Fibroblast of gingiva (primary cell): ENCODE measurements at regions not wholly inside any gene's neighbourhood (a gene's known extent, or its start where the extent isn't known, plus 50 kb on each side); places are given as distances from the start of the nearest gene placed in this dataset.
"Not testable (repeated sequence)": the region's sequence is repeated elsewhere in the genome, so short reads cannot be mapped to it uniquely, and the experiment has no call there.

Experiments used
- DNase-seq: peaks from one replicate; pipeline ENCODE4 v3.0.0-alpha.2; 2011; ENCODE audit warnings: low read depth

DNA sequence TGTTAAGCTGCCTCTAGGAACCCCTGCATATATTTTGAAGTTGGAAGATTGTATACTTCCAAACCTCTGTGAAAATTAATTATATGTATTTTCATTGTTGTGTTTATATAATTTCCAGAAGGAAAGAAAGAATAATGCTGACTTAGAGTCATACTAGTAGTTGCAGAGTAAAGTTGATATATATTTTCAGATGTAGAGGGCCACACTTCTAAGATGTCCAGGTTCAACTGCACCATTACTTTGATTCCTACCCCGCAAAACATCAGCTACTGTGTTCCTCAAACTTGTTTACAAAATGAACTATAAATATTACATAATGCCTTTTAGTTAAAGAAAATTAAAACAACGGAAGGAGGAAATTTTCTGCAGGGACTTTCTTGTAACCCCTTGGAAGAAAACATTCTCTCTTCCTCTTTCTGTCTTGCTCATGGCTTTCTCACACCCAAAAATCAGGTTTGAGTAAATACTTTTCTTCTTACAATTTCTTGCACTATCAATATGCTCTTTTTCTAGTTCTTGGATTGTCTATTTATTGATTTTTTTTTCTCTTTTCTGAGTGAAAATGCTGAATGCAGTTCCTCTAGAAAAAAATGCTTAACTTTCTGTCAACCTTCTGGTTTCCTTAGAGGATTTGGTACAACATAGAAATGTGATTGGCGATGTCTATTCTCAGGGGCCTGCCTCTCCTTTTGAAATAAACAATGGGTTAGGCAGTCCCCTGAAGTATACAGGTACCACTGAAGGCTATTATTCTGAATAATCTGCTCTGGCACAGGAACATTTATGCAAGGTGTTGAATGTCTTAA is 867.8 kb downstream of the TTLL7 start:
- DNase-seq: no peak

- DNase-seq: no peak
These were observed 869.8 kb downstream of the TTLL7 start for GRCh38 chr1:83129107-83129506.

- no peak for DNase-seq
These were observed 873.5 kb downstream of the TTLL7 start for GRCh38 chr1:83125456-83125855.

DNA sequence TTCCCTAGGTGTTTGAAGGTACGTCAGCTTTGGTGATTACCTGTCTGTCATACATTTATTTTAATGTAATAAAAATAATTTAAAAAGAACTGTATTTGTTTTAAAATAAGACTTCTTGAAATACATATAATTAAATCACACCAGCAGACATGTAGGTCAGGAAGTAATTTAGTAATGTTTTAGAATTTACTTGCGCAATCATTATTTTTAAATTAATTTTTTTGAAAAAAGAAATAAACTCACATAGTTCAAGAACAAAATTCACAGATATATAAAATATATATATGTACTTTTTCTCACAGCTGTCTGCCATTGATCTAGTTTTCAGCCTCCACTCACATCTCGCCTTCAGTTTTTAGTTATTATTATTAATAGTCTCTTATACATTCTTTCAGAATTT is 875.9 kb downstream of the TTLL7 start:
- no peak for DNase-seq

GRCh38 chr1:83118472-83118871 is 880.5 kb downstream of the TTLL7 start:
- DNase-seq: no peak

DNA sequence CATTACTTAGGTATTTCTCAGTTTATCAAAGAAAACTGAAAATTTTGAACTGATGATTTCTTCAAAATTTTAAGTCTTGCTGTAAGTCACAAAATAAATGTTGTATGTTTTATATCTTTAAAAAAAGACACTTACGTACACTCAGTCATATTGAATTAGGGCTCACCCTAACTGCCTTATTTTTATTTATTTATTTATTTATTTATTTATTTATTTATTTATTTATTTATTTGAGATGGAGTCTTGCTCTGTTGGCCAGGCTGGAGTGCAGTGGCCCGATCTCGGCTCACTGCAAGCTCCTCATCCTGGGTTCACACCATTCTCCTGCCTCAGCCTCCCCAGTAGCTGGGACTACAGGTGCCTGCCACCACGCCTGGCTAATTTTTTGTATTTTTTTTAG is 881.9 kb downstream of the TTLL7 start:
- DNase-seq: not testable (repeated sequence)

GRCh38 chr1:83115785-83116184 is 883.1 kb downstream of the TTLL7 start:
- no peak for DNase-seq

DNA sequence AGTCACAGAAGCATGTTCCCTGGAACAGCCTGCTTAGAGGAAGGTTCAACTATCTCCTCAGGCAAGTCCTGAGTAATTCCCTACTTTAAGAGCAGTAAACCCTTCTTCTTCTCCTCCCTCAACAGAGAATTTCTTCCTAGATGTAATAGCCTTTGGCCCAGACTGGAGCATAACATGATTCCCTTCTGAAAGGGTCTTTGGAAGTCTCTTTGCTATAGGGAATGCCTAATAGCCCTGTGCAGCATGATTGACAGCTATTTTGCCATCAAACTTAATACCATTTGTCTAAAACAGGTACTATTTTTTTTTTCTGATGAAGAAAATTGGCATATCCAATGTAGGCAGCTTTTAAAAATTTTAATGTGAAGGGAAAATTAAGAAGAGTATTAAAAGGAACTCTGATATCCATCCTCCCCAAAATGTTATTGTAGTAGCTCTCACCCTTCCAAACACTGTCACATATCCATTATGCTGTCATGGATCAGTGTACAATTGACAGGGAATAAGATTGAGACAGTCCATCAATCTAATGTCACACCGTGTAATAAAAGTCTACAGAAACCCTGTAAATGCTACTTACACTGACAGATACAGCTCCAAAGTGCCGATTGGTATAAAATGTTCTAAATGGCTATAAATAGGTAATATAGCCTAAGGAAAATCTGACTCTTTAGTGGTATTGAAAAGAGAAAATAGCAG is 884.6 kb downstream of the TTLL7 start:
- no peak for DNase-seq

- DNase-seq: no peak
These were observed 885.3 kb downstream of the TTLL7 start for GRCh38 chr1:83113652-83114051.

DNA sequence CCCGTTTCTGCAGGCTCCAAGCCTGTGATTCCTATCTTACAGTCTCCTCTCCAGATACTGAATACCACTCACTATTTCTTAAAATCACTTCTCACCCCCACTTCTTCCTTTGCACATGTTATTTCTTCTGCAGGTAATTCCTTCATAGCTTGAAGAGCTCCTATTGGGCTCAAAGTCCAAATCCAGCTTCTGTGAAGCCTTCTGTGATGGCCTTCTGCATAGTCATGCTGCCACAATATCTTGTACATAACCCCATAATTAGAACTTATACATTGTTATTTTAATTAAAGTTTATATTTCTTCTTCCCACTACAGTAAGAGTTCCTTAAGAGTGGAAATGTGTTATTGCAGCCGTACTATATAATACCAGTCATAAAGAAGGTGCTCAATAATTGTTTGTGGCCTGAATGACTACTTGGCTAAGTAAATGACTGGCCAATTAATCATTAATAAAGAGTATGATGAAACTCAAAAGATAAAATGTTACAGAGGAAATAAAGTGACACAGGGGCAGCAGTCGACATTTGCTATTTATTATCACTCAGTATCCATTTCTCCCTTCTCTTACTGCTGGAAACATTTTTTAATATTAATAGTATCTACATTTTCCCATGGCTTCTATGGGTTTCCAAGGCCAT is 886.6 kb downstream of the TTLL7 start:
- DNase-seq: no peak

DNA sequence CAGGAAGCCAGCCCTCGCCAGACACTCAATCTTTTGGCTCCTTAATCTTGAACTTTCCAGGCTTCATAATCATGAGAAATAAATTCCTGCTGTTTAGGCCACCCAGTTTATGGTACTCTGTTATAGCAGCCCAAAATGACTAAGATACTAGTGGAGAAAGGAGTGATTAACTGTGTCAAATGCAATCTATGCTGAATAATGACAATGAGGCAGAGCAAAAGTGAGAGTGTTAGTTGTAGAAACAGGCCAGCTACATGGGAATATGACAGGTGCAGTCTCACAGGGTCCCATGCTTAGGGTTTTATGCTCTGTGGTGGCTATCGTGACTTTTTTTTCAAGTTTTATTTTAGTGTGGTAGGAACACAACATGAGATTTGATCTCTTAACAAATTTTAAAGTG is 888.8 kb downstream of the TTLL7 start:
- DNase-seq: no peak

GRCh38 chr1:83109692-83110091 is 889.2 kb downstream of the TTLL7 start:
- no peak for DNase-seq

DNA sequence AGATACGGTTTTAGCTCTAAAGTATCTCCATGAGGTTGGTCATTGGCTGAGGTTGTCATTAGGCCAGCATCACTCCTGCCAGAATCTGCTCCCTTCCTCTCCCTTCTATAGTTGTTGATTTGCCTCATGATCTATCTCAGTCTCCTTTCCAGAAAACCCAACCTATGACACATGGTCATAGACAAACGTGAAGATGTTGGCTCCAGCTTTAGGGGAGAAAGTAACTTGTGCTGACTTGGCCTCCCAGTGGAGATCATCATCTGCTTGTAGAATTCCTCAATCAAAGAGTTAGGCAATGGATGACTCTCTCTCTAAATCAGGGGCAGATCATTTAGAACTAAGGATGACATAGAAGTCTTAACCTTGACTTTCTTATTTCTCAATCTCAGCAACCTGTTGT is 894.4 kb downstream of the TTLL7 start:
- no peak for DNase-seq

- peak; percentile 2 for DNase-seq
These were observed 895.6 kb downstream of the TTLL7 start for GRCh38 chr1:83103341-83103740.

DNA sequence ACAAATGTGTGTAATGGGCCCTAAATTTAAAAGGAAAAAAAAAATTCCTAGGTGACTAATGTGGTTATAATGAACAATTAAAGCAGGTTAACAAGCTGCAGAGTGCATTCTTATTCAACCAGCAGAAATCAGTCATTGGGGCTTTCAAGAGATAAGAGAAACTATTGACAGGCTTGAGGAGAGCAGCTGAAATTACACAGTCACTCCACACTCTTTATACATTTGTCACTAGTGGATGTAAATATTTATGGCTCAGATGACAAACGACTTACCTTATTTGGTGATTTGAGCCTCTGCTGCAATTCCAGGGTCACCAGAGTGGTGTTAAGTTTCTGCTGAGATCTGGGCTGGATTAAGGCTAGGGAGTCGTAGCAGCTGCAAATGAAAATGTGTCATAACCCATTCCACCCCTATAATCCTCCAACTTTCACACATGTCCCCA is 896.3 kb downstream of the TTLL7 start:
- DNase-seq: peak; percentile 72

DNA sequence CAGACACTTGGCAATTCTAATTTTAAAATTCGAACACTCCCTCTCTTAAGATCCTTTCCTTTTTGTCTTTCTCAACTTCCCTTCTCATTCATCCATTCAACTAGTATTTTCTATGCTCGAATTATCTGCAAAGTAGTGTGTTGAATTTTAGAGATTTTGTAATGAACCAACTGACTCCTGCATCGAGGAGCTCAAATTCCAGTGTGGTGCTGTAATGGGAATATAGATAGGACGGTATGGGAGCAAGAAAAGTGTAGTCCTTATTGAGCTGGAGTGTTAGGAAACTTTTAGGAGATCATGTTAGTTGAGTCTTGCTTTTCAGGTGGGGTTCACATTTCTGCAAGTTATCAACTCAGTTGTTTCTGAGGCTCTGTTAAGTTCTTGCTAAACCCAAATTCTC is 897.5 kb downstream of the TTLL7 start:
- no peak for DNase-seq

GRCh38 chr1:83100133-83100532 is 898.8 kb downstream of the TTLL7 start:
- DNase-seq: no peak

DNA sequence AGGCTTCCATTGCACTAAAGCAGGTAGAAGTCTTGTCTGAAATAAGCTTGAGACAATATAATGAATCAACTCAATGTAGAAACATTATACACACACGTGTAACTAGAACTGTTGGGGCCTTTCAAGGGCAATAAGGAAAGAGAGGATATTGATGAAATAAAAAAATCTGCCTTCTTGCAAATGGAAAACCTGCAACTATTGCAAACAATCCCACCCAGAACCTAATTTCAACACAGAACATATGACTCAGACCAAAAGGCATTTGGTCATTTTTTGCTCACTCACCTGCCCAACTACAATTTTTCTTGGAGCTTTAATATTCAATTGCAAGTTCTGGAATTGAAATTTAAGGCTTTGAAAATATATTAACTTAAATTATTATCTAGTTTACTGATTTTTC is 900.1 kb downstream of the TTLL7 start:
- DNase-seq: no peak

- no peak for DNase-seq
These were observed 900.8 kb downstream of the TTLL7 start for GRCh38 chr1:83098131-83098530.

GRCh38 chr1:83097715-83098114 is 901.2 kb downstream of the TTLL7 start:
- DNase-seq: no peak

DNA sequence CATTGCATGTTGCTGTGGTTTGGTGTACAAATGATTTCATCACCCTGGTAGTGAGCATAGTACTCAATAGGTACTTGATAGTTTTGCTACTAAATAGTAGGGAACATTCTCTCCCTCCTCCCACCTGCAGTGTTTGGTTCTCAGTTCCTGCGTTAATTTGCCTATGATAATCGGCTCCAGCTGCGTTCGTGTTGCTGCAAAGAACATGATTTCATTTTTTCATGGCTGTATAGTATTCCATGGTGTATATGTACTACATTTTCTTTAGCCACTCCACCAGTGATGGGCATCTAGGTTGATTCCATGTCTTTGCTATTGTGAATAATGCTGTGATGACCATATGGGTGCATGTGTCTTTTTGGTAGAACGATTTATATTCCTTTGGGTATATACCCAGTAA is 903.4 kb downstream of the TTLL7 start:
- no peak for DNase-seq

GRCh38 chr1:83090195-83090594 is 908.7 kb downstream of the TTLL7 start:
- no peak for DNase-seq

- DNase-seq: no peak
These were observed 911.1 kb downstream of the TTLL7 start for GRCh38 chr1:83087851-83088250.
